ENCODE measurements at regions not wholly inside any gene's neighbourhood (a gene's known extent, or its start where the extent isn't known, plus 50 kb on each side); places are given as distances from the start of the nearest gene placed in this dataset.

- Histone ChIP-seq H3K4me1 (replicated peaks in 1 of 2) (no peaks in the 10 kb centered on the region), H3K9me3 (replicated peaks in 1 of 3) (no peaks in the 10 kb centered on the region), H3K4me3 (no peak overlapping the region), H3K27me3 (no peaks in the 10 kb centered on the region), H3K27ac (no peak overlapping the region), H3K36me3 (replicated peaks in 1 of 2) (no peaks in the 10 kb centered on the region)
- 78 to 85% (median 80%) methylated on average over 4 of the region's 4 CpGs for whole genome bisulfite sequencing, 4 donors
- DNase-seq, result no peak
- no peak for TF ChIP-seq POLR2A (IDR thresholded peaks at IDR 0.05)
- TF ChIP-seq CTCF (IDR thresholded peaks at IDR 0.05), result no peak
- intact Hi-C loops (cut with DNase I), result no loop called here
These were observed 316.1 kb downstream of the CDK5RAP2 start for GRCh38 chr9:120263836-120264235.

GRCh38 chr9:120261419-120261818 is 318.5 kb downstream of the CDK5RAP2 start:
- Histone ChIP-seq H3K4me3 (no peak overlapping the region), H3K36me3 (replicated peaks in 1 of 2) (no peaks in the 10 kb centered on the region), H3K27ac (no peak overlapping the region), H3K4me1 (replicated peaks in 1 of 2) (no peaks in the 10 kb centered on the region), H3K27me3 (no peaks in the 10 kb centered on the region), H3K9me3 (replicated peaks in 1 of 3) (no peaks in the 10 kb centered on the region)
- TF ChIP-seq CTCF (IDR thresholded peaks at IDR 0.05) (no peak), POLR2A (IDR thresholded peaks at IDR 0.05) (no peak)
- no peak for DNase-seq
- 72 to 89% (median 83%) methylated on average over 6 of the region's 6 CpGs for WGBS, 4 donors
- intact Hi-C loops (cut with DNase I), result no loop called here

- 64 to 88% (median 77%) methylated on average over 1 of the region's 1 CpG for WGBS, 4 donors
- no peaks in the 10 kb centered on the region for H3K36me3 ChIP-seq (replicated peaks in 1 of 2)
- DNase-seq, result no peak
- intact Hi-C loops (cut with DNase I), result no loop called here
- no peaks in the 10 kb centered on the region for H3K27me3 ChIP-seq
- H3K27ac ChIP-seq, result no peak overlapping the region
- no peaks in the 10 kb centered on the region for H3K9me3 ChIP-seq (replicated peaks in 1 of 3)
- no peak overlapping the region for H3K4me3 ChIP-seq
- no peak for TF ChIP-seq CTCF (IDR thresholded peaks at IDR 0.05)
- no peak for TF ChIP-seq POLR2A (IDR thresholded peaks at IDR 0.05)
- no peaks in the 10 kb centered on the region for H3K4me1 ChIP-seq (replicated peaks in 1 of 2)
These were observed 320.9 kb downstream of the CDK5RAP2 start for GRCh38 chr9:120259100-120259499.

- 49 to 69% (median 62%) methylated on average over 3 of the region's 3 CpGs for WGBS, 4 donors
- H3K27ac ChIP-seq, result no peak overlapping the region
- no peaks in the 10 kb centered on the region for H3K4me1 ChIP-seq (replicated peaks in 1 of 2)
- DNase-seq, result no peak
- no peaks in the 10 kb centered on the region for H3K36me3 ChIP-seq (replicated peaks in 1 of 2)
- intact Hi-C loops (cut with DNase I), result no loop called here
- H3K9me3 ChIP-seq (replicated peaks in 1 of 3), result no peaks in the 10 kb centered on the region
- TF ChIP-seq CTCF (IDR thresholded peaks at IDR 0.05), result no peak
- no peak for TF ChIP-seq POLR2A (IDR thresholded peaks at IDR 0.05)
- no peaks in the 10 kb centered on the region for H3K27me3 ChIP-seq
- H3K4me3 ChIP-seq, result no peak overlapping the region
These were observed 321.9 kb downstream of the CDK5RAP2 start for GRCh38 chr9:120258096-120258495.
